DND-41 (cell line): ENCODE measurements at regions not wholly inside any gene's neighbourhood (a gene's known extent, or its start where the extent isn't known, plus 50 kb on each side); places are given as distances from the start of the nearest gene placed in this dataset.

Source experiments
- ATAC-seq: fragments of 200-7000 bp; cut with Tn5 transposase; 3 replicates; pipeline ENCODE4 v1.9.1; 2021; ENCODE audit warnings: low read depth; ENCODE audit not compliant: insufficient read depth
- DNase-seq: peaks from one replicate; pipeline ENCODE4 v3.0.0-alpha.2; 2020
- H2AFZ ChIP-seq: 2 replicates; pipeline ENCODE4 v1.6.0; 2012; ENCODE audit warnings: low read depth, low read length
- H3K27ac ChIP-seq: 2 replicates; pipeline ENCODE4 v1.5.1; 2012; ENCODE audit warnings: low read length, inconsistent platforms
- H3K27me3 ChIP-seq: fragments of 200-600 bp; sonication (generic); 2 replicates; pipeline ENCODE4 v1.6.0; 2012; ENCODE audit warnings: low read length, mild to moderate bottlenecking, inconsistent platforms; ENCODE audit not compliant: insufficient read depth, poor library complexity
- H3K36me3 ChIP-seq: 2 replicates; pipeline ENCODE4 v1.5.1; 2012; ENCODE audit warnings: low read length, inconsistent platforms; ENCODE audit not compliant: insufficient read depth
- H3K4me1 ChIP-seq: 2 replicates; pipeline ENCODE4 v1.5.1; 2012; ENCODE audit warnings: mild to moderate bottlenecking, low read length; ENCODE audit not compliant: insufficient read depth
- H3K4me2 ChIP-seq: 2 replicates; pipeline ENCODE4 v1.6.0; 2012; ENCODE audit warnings: mild to moderate bottlenecking, moderate library complexity, low read length, inconsistent platforms; ENCODE audit not compliant: insufficient read depth
- H3K4me3 ChIP-seq, 2 experiments: fragments of 200-600 bp in 1 of 2; shearing (Covaris generic) in 1 of 2; 2 replicates each; pipeline ENCODE4 v1.5.1; 2012 to 2016; ENCODE audit warnings: inconsistent platforms in 2 of 2, low read length in 2 of 2, mild to moderate bottlenecking in 2 of 2, low read depth in 1 of 2, moderate library complexity in 1 of 2
- H3K79me2 ChIP-seq: 2 replicates; pipeline ENCODE4 v1.6.0; 2012; ENCODE audit warnings: low read length, inconsistent platforms; ENCODE audit not compliant: insufficient read depth
- H3K9ac ChIP-seq: 2 replicates; pipeline ENCODE4 v1.6.0; 2012; ENCODE audit warnings: low read depth, mild to moderate bottlenecking, inconsistent platforms, low read length, moderate library complexity
- H3K9me3 ChIP-seq: 2 replicates; pipeline ENCODE4 v1.5.1; 2012; ENCODE audit warnings: low read length, moderate library complexity, mild to moderate bottlenecking, inconsistent platforms; ENCODE audit not compliant: insufficient read depth, severe bottlenecking
- H4K20me1 ChIP-seq: 2 replicates; pipeline ENCODE4 v1.6.0; 2012; ENCODE audit warnings: low read length; ENCODE audit not compliant: insufficient read depth
- CTCF ChIP-seq: IDR thresholded peaks from 2 replicates; pipeline ENCODE4 v1.5.1; 2012; ENCODE audit warnings: borderline replicate concordance, low read length, moderate library complexity, mild to moderate bottlenecking; ENCODE audit not compliant: poor library complexity, severe bottlenecking; ENCODE audit errors: extremely low read depth
- EZH2 ChIP-seq: IDR thresholded peaks from 3 replicates; pipeline ENCODE4 v1.6.1; 2012; ENCODE audit warnings: borderline replicate concordance, low read depth, mild to moderate bottlenecking, moderate library complexity, low read length, inconsistent platforms; ENCODE audit not compliant: severe bottlenecking

GRCh38 chr10:90126256-90126595 lies 424.8 kb downstream of the KIF20B start:
- DNase-seq (no peak), ATAC-seq (no peak)
- H2AFZ ChIP-seq, result no peak overlapping the region
- H3K27ac ChIP-seq, result no peak overlapping the region
- no peak overlapping the region for H3K4me2 ChIP-seq
- TF ChIP-seq CTCF (no peak), EZH2 (no peak)
- H4K20me1 ChIP-seq, result no peaks in the 10 kb centered on the region
- H3K27me3 ChIP-seq, result no peaks in the 10 kb centered on the region
- H3K4me3 ChIP-seq, result no peak overlapping the region
- H3K79me2 ChIP-seq, result no peaks in the 10 kb centered on the region
- H3K36me3 ChIP-seq, result no peaks in the 10 kb centered on the region
- H3K9ac ChIP-seq, result no peak overlapping the region
- H3K4me1 ChIP-seq, result no peaks in the 10 kb centered on the region
- H3K9me3 ChIP-seq, result no peaks in the 10 kb centered on the region

GRCh38 chr10:90130321-90131086 lies 429.1 kb downstream of the KIF20B start:
- no peak for ATAC-seq
- Histone ChIP-seq H3K27ac (no peak overlapping the region), H4K20me1 (no peaks in the 10 kb centered on the region), H2AFZ (no peak overlapping the region), H3K4me1 (no peaks in the 10 kb centered on the region), H3K36me3 (no peaks in the 10 kb centered on the region), H3K27me3 (no peaks in the 10 kb centered on the region), H3K4me3 (no peak overlapping the region), H3K9me3 (peaks cover 1% of the 10 kb centered on the region), H3K9ac (no peak overlapping the region), H3K4me2 (no peak overlapping the region), H3K79me2 (no peaks in the 10 kb centered on the region)
- DNase-seq, result no peak
- TF ChIP-seq CTCF, result no peak

- peaks cover 27% of the 10 kb centered on the region for H3K9me3 ChIP-seq
- H3K79me2 ChIP-seq, result no peaks in the 10 kb centered on the region
- H3K4me1 ChIP-seq, result no peaks in the 10 kb centered on the region
- ATAC-seq, result no peak
- no peaks in the 10 kb centered on the region for H3K36me3 ChIP-seq
- H2AFZ ChIP-seq, result no peak overlapping the region
- DNase-seq, result no peak
- TF ChIP-seq EZH2, result no peak
- TF ChIP-seq CTCF, result no peak
- no peak overlapping the region for H3K4me2 ChIP-seq
- no peaks in the 10 kb centered on the region for H3K27me3 ChIP-seq
- H3K27ac ChIP-seq, result no peak overlapping the region
- no peak overlapping the region for H3K9ac ChIP-seq
- no peaks in the 10 kb centered on the region for H4K20me1 ChIP-seq
- H3K4me3 ChIP-seq, result no peak overlapping the region
These were observed 432.2 kb downstream of the KIF20B start for GRCh38 chr10:90133606-90134005.
